HepG2 (cell line): ENCODE measurements at regions not wholly inside any gene's neighbourhood (a gene's known extent, or its start where the extent isn't known, plus 50 kb on each side); places are given as distances from the start of the nearest gene placed in this dataset.
A peak's percentile ranks its signal among the peaks of the same experiment; 100 is the strongest.

Experiments
- ATAC-seq: fragments of 200-7000 bp; cut with Tn5 transposase; 3 replicates; pipeline ENCODE4 v1.9.1; 2020; ENCODE audit warnings: mild to moderate bottlenecking, moderate library complexity
- BruUV-seq: library from RNA; stranded (reverse); fragments of 400-500 nt; replicated peaks from 2 replicates; lab custom pipeline; 2021; lab: Mats Ljungman, UMichigan
- CTCF ChIA-PET: fragments of 300-600 bp; formaldehyde crosslinking; extraction: SDS; loops from one replicate; lab custom pipeline; 2021; ENCODE audit warnings: low total read pairs, inconsistent platforms, low intra/inter-chr PET ratio; lab: Yijun Ruan, JAX
- POLR2A ChIA-PET: fragments of 350-600 bp; sonication (Branson Sonifier 250); formaldehyde crosslinking; loops from one replicate; lab custom pipeline; 2020; ENCODE audit warnings: antibody characterized with exemption, inconsistent platforms; lab: Yijun Ruan, JAX
- DNase-seq: peaks from one replicate; pipeline ENCODE4 v3.0.0-alpha.2; 2015; ENCODE audit warnings: low spot score
- FAIRE-seq: peaks from 3 replicates; lab custom pipeline; 2011; peaks lifted over from hg19 to GRCh38; lab: Jason Lieb, UNC
- H2AFZ ChIP-seq: one replicate; pipeline ENCODE4 v1.6.1; 2011; ENCODE audit warnings: low read length, inconsistent platforms
- H3K27ac ChIP-seq: fragments of 300-600 bp; 3 replicates; pipeline ENCODE4 v1.8.0; 2011; ENCODE audit warnings: mixed run types, mild to moderate bottlenecking, mixed read lengths, low read length, inconsistent platforms; ENCODE audit not compliant: insufficient read depth; ENCODE audit errors: extremely low read length
- H3K27me3 ChIP-seq, 2 experiments: fragments of 200-600 bp in 1 of 2; 2 replicates in 1 of 2; 3 replicates in 1 of 2; pipeline versions ENCODE4 v1.6.0 to v1.8.0; 2011; ENCODE audit warnings: low read length in 2 of 2, mild to moderate bottlenecking in 2 of 2, moderate library complexity in 2 of 2, inconsistent platforms in 1 of 2; ENCODE audit not compliant: insufficient read depth in 2 of 2, control insufficient read depth in 1 of 2
- H3K36me3 ChIP-seq, 2 experiments: fragments of 200-600 bp in 1 of 2; replicated peaks in 1 of 2; 2 replicates in 1 of 2; 3 replicates in 1 of 2; pipeline versions ENCODE4 v1.5.1 to v1.8.0; 2011; ENCODE audit warnings: low read length in 2 of 2, inconsistent platforms in 1 of 2; ENCODE audit not compliant: insufficient read depth in 2 of 2, control insufficient read depth in 1 of 2
- H3K4me1 ChIP-seq: 2 replicates; pipeline ENCODE4 v1.5.1; 2012; ENCODE audit warnings: low read length, inconsistent platforms; ENCODE audit not compliant: insufficient read depth
- H3K4me2 ChIP-seq: 2 replicates; pipeline ENCODE4 v1.6.0; 2011; ENCODE audit warnings: low read depth, low read length, inconsistent platforms
- H3K4me3 ChIP-seq, 3 experiments: fragments of 200-600 bp in 1 of 3; sonication (generic), shearing (Covaris generic) in 1 of 3; replicated peaks in 1 of 3; 2 replicates each; pipeline ENCODE4 v1.5.1; 2011 to 2016; ENCODE audit warnings: low read length in 3 of 3, inconsistent platforms in 2 of 3, low read depth in 2 of 3, mild to moderate bottlenecking in 2 of 3, control low read depth in 1 of 3, mixed read lengths in 1 of 3; ENCODE audit not compliant: insufficient read depth in 1 of 3
- H3K79me2 ChIP-seq: one replicate; pipeline ENCODE4 v1.6.1; 2011; ENCODE audit warnings: low read length, inconsistent platforms; ENCODE audit not compliant: insufficient read depth
- H3K9ac ChIP-seq: 2 replicates; pipeline ENCODE4 v1.6.0; 2011; ENCODE audit warnings: mild to moderate bottlenecking, low read depth, low read length, inconsistent platforms; ENCODE audit not compliant: insufficient read depth
- H3K9me3 ChIP-seq: 2 replicates; pipeline ENCODE4 v1.5.1; 2012; ENCODE audit warnings: mild to moderate bottlenecking, low read length
- H4K20me1 ChIP-seq: 2 replicates; pipeline ENCODE4 v1.6.0; 2011; ENCODE audit warnings: inconsistent platforms, mild to moderate bottlenecking, low read length, moderate library complexity; ENCODE audit not compliant: insufficient read depth
- ATF1 ChIP-seq: IDR thresholded peaks from 2 replicates; pipeline ENCODE4 v1.6.1; 2016; ENCODE audit warnings: mild to moderate bottlenecking, control low read depth
- CEBPB ChIP-seq: IDR thresholded peaks from 2 replicates; pipeline ENCODE4 v1.6.1; 2011; ENCODE audit warnings: low read depth, low read length, improper control_type of control experiment, borderline replicate concordance
- IRF9 ChIP-seq: sonication (generic); formaldehyde crosslinking; IDR thresholded peaks from 2 replicates; pipeline ENCODE4 v1.8.0; 2022; ENCODE audit warnings: missing genetic modification reagents, mild to moderate bottlenecking, borderline replicate concordance
- MATR3 ChIP-seq: sonication (generic); formaldehyde crosslinking; IDR thresholded peaks from 2 replicates; pipeline ENCODE4 v1.4.0; 2020; ENCODE audit warnings: missing genetic modification reagents
- RAD51 ChIP-seq: fragments of 450-650 bp; IDR thresholded peaks from 2 replicates; pipeline ENCODE4 v1.6.1; 2016; ENCODE audit warnings: borderline replicate concordance
- ZBTB2 ChIP-seq: sonication (generic); formaldehyde crosslinking; IDR thresholded peaks from 2 replicates; pipeline ENCODE4 v1.8.0; 2022; ENCODE audit warnings: low read depth, missing genetic modification reagents
- ZFP62 ChIP-seq: sonication (generic); formaldehyde crosslinking; IDR thresholded peaks from 2 replicates; pipeline ENCODE4 v1.4.0; 2020; ENCODE audit warnings: missing genetic modification reagents
- ZMYM4 ChIP-seq: sonication (generic); formaldehyde crosslinking; IDR thresholded peaks from 2 replicates; pipeline ENCODE4 v1.8.1; 2023; ENCODE audit warnings: mild to moderate bottlenecking, missing genetic modification reagents
- ZNF280B ChIP-seq: sonication (generic); formaldehyde crosslinking; IDR thresholded peaks from 2 replicates; pipeline ENCODE4 v1.5.0; 2020; ENCODE audit warnings: missing genetic modification reagents, mild to moderate bottlenecking, borderline replicate concordance
- ZNF30 ChIP-seq: sonication (generic); formaldehyde crosslinking; IDR thresholded peaks from 2 replicates; pipeline ENCODE4 v1.5.0; 2020; ENCODE audit warnings: mild to moderate bottlenecking, missing genetic modification reagents
- ZNF749 ChIP-seq: sonication (generic); formaldehyde crosslinking; IDR thresholded peaks from 2 replicates; pipeline ENCODE4 v1.8.0; 2022; ENCODE audit warnings: mild to moderate bottlenecking, missing genetic modification reagents, moderate library complexity, borderline replicate concordance
- ZUFSP ChIP-seq: sonication (generic); formaldehyde crosslinking; IDR thresholded peaks from 2 replicates; pipeline ENCODE4 v1.9.0; 2021; ENCODE audit warnings: missing genetic modification reagents, mild to moderate bottlenecking, borderline replicate concordance
- WGBS: methylation state at CpG from one replicate; pipeline ENCODE4 v1.1.6; 2017; ENCODE audit warnings: low lambda C conversion rate; 5-methylcytosine and 5-hydroxymethylcytosine counted together
- in situ Hi-C: cut with HindIII; loops from 2 replicates; pipeline ENCODE4 v1.10.0; 2017; ENCODE audit warnings: low pct_unique_long_range_greater_than_20kb; ENCODE audit not compliant: extremely low pct_ligation_motif_present
- intact Hi-C: fragments of 100-400 bp; cut with micrococcal nuclease; formaldehyde crosslinking; loops from one replicate; pipeline ENCODE4 v1.10.0; 2022; ENCODE audit not compliant: unreplicated experiment

GRCh38 chr1:163538667-163539066 is 216.9 kb downstream of the NUF2 start (continued):
- no peak for TF ChIP-seq ZNF280B (CRISPR knock-in tag)
- no peak for TF ChIP-seq ATF1 (CRISPR knock-in tag)
- TF ChIP-seq ZNF749 (CRISPR knock-in tag) = no peak

- WGBS = 0% methylated on average over 2 of the region's 2 CpGs
- ChIA-PET POLR2A (no interaction called here), CTCF (no interaction called here)
- intact Hi-C loops = no loop called here
- H3K36me3 ChIP-seq = no peaks in the 10 kb centered on the region
- no peak overlapping the region for H3K4me2 ChIP-seq
- H2AFZ ChIP-seq = no peak overlapping the region
- H3K4me3 ChIP-seq = no peak overlapping the region
- H3K27ac ChIP-seq = no peak overlapping the region
- H3K9ac ChIP-seq = no peak overlapping the region
- no peaks in the 10 kb centered on the region for H4K20me1 ChIP-seq
- H3K9me3 ChIP-seq = no peaks in the 10 kb centered on the region
- BruUV-seq = no TSS peak
- FAIRE-seq = no peak
- ATAC-seq = no peak
- H3K4me1 ChIP-seq = no peaks in the 10 kb centered on the region
- DNase-seq = no peak
- no peaks in the 10 kb centered on the region for H3K79me2 ChIP-seq
- in situ Hi-C loops = no loop called here
- TF ChIP-seq CEBPB (peak; percentile 71), MATR3 (CRISPR knock-in tag) (no peak), ZBTB2 (CRISPR knock-in tag) (no peak), ZMYM4 (CRISPR knock-in tag) (no peak), ZNF30 (CRISPR knock-in tag) (no peak), IRF9 (CRISPR knock-in tag) (no peak), RAD51 (no peak), ZUFSP (CRISPR knock-in tag) (no peak), ZFP62 (CRISPR knock-in tag) (no peak)
- no peaks in the 10 kb centered on the region for H3K27me3 ChIP-seq
Measured at GRCh38 chr1:163540727-163541126, 219.0 kb downstream of the NUF2 start.
